HCEC 1CT (cell line): ENCODE measurements at regions not wholly inside any gene's neighbourhood (a gene's known extent, or its start where the extent isn't known, plus 50 kb on each side); places are given as distances from the start of the nearest gene placed in this dataset.
"Not testable (repeated sequence)": the region's sequence is repeated elsewhere in the genome, so short reads cannot be mapped to it uniquely, and the experiment has no call there.

Experiments used
- DNase-seq: peaks from one replicate; pipeline ENCODE4 v3.0.0-alpha.2; 2017

- DNase-seq, result no peak
Observed at GRCh38 chr6:160804639-160805038, 102.6 kb downstream of the PLG start.

DNA sequence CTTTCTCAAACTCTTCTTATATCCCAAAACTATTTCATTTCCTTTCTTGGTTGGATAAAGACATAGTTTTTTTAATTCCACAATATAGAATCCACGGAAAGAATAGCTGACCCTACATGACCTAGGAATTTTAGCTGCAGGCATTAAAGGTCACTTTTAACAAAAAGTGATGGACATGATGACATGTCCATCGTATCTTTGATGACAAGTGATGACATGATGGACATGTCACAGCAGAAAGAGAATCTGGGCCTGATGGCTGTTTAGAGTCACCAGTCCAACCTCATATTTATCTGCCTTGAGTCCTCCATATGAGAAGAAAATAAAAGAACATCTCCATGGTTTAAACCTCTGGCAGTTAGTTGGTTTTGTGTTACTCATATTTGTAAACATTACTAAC lies 106.2 kb downstream of the PLG start:
- no peak for DNase-seq

- no peak for DNase-seq
Observed at GRCh38 chr6:160810238-160810637, 108.2 kb downstream of the PLG start.

DNA sequence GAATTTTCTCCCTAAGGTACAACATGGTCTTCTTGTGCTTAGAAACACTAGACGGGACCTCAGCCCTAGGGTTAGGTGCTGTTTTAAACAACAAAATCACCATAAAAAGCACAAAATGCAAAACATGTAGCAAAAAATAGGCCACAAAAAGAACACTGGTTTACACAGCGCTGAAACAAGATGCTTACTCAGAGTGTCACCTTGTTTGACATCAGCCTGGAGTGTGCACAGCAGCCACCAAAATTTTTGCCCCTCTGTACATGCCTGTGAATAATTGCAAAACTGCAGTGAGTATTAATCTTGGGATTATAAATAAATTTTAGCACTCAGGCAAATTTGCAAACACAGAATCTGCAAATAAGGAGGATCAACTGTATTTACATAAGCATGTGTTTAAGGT lies 110.1 kb downstream of the PLG start:
- no peak for DNase-seq

DNA sequence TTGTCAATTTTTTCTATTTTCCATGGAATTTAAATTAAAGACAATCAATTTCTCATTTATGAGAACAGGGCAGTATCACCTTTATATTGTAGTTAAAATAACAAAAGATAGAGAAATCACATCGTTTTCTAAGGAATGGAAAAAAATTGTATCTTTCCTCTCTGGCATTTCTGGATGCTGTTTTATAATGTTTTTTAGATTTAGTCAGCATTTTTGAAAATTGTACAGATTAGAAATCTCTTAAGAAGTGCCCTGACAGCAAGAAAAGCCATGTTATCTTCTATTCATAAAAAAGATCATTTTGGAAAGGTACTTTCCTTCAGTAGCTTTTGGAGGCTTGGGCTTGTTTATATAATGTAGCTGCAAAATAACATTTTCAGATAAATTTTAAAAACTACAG lies 116.9 kb downstream of the PLG start:
- no peak for DNase-seq

DNA sequence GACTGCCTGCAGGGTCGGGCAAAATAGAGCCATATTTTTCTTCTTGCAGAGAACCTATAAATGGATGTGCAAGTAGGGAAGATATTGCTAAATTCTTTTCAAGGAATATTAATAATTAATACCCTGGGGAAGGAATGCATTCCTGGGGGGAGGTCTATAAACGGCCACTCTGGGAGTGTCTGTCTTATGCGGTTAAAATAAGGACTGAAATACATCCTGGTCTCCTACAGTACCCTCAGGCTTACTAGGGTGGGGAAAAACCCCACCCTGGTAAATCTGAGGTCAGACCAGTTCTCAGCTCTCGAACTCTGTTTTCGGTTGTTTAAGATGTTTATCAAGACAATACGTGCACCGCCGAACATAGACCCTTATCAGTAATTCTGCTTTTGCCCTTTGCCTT lies 118.6 kb downstream of the PLG start:
- not testable (repeated sequence) for DNase-seq

DNA sequence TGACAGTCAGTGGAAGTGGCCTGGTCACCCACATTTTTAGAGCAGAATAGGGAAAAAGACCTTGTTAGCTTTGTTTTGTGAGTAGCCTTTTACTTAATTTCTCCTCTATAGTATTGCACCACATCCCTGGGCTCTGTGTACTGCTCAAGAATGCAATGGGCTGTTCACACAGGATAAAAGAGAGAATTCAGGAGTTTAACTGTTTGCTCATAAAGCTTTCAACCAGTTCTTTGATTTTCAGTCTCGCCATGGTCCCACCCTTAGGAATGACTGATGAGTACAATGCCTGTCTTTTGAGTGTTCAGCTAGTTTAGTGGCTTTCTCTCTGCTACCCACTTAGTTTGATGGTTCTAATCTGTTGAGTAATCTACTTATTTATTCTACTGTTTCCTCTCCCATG lies 129.7 kb downstream of the PLG start:
- no peak for DNase-seq

DNA sequence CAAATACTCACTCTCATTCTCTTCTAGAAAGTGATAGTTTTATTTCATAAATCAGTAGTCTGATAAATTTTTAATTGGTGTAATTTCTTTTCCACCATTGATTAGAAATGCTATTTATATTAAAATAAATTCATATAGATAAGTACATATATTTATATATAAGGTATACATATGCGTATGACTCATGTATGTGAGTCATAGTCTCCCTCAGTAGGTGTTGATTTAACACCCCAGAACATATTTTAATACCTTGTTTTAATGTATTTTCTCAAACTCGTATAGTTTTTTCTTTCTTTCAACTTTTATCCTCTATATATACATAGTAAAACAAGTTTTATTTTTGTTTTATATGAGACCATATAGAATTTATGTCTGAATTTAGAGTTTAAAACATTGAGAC lies 130.4 kb downstream of the PLG start:
- no peak for DNase-seq

- no peak for DNase-seq
Observed at GRCh38 chr6:160837146-160837545, 135.1 kb downstream of the PLG start.

GRCh38 chr6:160851031-160851430 lies 140.5 kb upstream of the MAP3K4 start:
- no peak for DNase-seq

GRCh38 chr6:160853946-160854345 lies 137.6 kb upstream of the MAP3K4 start:
- DNase-seq, result no peak

GRCh38 chr6:160858886-160859285 lies 132.7 kb upstream of the MAP3K4 start:
- no peak for DNase-seq

DNA sequence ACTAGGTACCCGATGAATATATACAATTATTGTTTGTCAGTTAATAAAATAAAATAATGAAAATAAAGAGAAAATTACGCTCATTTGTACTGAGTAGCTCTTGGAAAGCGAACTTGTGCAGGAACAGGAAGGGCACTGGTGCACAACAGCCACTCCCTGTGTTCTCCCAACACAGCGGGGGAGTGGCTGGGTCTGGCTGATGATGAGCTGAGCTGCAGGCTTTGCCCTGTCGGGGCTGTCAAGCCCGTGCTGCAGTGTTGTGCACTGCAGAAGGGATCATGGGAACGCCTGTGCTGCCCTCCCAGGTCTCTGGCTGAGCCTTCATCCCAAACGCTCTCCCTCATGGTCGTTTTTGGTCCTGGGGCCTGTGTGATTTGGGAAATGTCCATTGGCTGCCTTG lies 131.7 kb upstream of the MAP3K4 start:
- DNase-seq, result no peak

DNA sequence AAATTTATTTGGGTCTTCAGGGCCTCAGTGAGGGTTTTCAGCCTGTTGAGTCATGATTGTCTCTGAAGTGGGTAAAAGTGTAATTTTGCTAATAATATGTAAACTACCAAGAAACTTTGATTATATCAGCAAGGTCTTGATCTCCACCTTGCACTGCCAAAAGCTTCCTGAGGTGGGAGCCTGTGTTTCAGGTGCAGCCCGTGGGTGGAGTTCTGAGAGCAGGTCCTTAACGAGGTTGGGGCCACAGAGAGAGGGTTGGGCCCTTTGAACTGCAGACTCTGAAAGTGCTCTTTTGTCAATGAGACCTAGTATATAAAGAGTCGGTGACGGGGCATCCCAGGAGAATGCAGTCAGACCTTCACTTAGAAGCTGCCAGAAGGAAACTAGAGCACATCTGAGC lies 129.7 kb upstream of the MAP3K4 start:
- no peak for DNase-seq

GRCh38 chr6:160863782-160864181 lies 127.8 kb upstream of the MAP3K4 start:
- DNase-seq, result no peak

DNA sequence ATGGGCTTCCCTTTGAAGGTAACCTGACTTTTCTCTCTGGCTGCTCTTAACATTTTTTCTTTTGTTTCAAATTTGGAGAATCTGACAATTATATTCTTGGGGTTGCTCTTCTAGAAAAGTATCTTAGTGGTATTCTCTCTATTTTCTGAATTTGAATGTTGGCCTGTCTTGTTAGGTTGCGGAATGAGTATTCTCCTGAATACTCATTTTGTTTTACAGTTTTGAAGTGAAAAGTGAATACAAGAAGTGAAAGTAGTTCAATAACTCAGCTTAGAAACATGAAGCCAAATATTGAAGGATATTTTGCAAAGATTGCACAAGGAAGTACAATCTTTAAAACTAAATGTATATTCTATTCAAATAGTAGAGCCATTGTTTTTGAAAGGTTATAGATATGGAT lies 120.2 kb upstream of the MAP3K4 start:
- no peak for DNase-seq

DNA sequence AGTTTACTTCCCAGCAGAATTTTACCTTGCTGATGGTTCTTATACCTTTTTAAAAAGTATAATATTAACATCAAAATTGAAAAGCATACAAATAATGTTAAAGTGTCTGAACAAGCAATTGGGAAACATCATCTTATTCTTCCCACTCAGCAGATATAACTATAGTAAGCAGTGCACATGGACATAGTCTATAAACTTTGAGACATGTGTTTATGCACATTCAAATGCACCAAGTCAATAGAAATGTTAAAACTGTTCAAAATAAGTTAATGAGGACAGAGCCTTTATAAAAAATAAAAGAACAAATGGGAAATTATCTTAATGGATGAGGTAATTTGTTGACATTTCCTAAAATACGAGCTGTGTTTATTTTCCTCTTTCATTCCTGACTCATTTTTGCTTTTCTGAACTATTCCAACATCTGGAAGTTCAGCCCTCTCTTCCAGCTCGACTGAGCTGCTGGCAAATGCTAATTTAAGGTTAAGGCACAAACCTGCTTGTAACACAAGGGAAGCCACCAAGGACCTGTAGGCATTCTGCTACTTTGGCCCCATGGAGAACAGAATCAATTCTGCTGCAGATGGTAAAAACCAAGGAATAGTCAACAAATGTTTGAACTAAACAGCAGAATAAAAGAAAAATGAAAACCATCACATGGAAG lies 110.3 kb upstream of the MAP3K4 start:
- no peak for DNase-seq

DNA sequence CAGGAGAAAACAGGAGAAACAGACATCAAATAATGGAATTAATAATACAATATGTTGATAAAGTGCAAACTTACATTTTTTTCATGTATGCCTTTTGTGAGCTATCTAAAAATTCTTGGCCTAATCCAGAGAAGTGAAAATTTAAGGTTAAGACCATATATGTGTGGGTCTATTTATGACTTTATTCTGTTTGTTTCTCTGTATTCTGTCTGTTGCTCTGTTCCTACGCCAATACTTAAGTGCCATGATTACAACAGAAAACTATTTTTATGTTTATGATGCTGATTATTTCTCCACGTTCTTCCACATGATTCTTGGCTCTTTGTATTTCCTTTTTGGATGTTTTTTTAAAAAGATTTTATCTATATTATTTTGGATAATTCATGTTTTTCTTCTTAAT lies 109.6 kb upstream of the MAP3K4 start:
- no peak for DNase-seq

DNA sequence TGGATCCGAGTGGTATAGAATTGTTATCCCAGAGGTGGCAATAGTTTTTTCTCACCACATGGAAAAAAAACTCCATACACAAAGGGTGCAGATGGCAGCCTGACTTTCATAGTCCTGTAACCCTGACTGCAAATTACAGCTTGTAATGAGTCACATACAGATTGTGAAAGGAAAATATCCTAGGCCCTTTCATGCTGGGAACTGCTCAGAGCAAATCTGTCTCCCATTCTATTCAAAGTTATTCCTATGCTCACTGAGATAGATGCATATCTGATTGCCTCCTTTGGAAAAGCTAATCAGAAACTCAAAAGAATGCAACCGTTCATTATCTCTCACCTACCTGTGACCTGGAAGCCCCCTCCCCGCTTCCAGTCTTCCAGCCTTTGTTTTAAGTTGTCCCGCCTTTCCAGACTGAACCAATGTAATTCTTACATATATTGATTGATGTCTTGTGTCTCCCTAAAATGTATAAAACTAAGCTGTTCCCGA lies 108.7 kb upstream of the MAP3K4 start:
- DNase-seq, result peak; percentile 6

DNA sequence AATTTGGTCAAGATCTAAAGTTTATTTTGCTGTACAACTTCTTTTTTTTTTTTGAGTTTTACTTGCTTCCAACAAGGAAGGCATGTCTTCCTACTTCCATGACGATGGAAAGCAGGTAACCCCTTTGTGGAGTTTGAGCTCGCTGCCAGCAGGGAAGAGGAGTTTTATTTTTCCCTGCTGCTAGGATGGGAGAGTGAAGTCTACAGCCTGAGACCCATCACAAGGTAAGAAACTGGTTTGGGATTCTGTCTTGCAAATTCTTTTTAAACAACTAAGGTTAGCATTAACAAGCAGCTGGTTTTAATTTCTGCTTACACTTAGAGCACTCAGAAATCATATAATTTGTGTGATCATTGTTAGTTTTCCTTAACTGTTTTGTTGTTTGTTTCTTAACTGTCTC lies 108.0 kb upstream of the MAP3K4 start:
- DNase-seq, result no peak

DNA sequence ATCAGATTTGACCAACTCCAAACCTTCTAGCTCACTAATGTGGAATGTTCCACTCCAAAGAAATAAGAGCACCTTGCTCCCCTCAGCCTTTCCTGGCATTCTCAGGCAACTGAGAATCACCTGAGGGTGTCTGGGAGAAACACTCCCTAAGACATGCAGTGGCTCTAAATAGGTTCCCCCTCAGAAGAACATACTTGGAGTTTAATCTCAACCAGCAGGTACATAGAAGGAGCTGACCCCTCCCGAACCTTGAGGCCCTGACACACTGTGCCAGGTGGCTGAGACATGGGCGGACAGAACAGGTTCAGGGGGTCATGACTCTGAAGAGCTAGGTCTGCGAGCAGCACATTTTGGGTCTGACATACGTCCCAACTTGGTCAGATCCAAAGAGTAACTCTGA lies 107.6 kb upstream of the MAP3K4 start:
- DNase-seq, result no peak

- not testable (repeated sequence) for DNase-seq
Observed at GRCh38 chr6:160889148-160889547, 102.4 kb upstream of the MAP3K4 start.

DNA sequence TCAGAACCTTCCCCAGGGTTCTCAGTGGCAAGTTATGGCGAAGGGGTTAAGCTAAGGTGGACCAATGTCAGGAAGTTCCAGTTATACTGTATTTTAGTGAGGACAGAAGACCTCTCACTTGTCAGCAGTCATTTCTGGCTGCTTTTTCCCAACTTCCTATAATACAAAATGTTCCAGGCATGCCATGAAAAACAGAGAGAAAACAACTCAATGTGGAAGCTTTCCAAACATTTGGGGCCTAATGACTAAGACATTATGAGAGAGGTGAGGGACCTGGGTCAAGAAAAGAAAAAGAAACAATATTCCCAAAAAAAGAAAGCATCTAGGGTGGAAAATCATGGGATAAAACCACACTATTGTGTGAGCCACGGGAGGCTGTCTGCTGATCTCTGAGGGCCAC lies 99.9 kb upstream of the MAP3K4 start:
- DNase-seq, result no peak

GRCh38 chr6:160895562-160895961 lies 96.0 kb upstream of the MAP3K4 start:
- no peak for DNase-seq

- no peak for DNase-seq
Observed at GRCh38 chr6:160899671-160900430, 91.7 kb upstream of the MAP3K4 start.
